Thyroid gland (tissue), 4 donors: ENCODE measurements at regions not wholly inside any gene's neighbourhood (a gene's known extent, or its start where the extent isn't known, plus 50 kb on each side); places are given as distances from the start of the nearest gene placed in this dataset.

Experiments used
- POLR2A ChIP-seq, 2 donors: fragments of 450-650 bp; IDR thresholded peaks; one replicate each; pipeline ENCODE4 v1.6.1; 2017; ENCODE audit warnings: antibody characterized with exemption in 2 of 2, mild to moderate bottlenecking in 2 of 2, moderate library complexity in 1 of 2
- TF ChIP-seq, protein P1 (sequence below), 6 experiments: fragments of 200-600 bp in 3 of 6; fragments of 450-650 bp in 3 of 6; sonication (generic) in 3 of 6; IDR thresholded peaks; one replicate each; pipeline ENCODE4 v1.5.1; 2016 to 2019; ENCODE audit warnings: antibody characterized with exemption in 6 of 6, mild to moderate bottlenecking in 2 of 6, inconsistent platforms in 1 of 6, moderate library complexity in 1 of 6

DNA sequence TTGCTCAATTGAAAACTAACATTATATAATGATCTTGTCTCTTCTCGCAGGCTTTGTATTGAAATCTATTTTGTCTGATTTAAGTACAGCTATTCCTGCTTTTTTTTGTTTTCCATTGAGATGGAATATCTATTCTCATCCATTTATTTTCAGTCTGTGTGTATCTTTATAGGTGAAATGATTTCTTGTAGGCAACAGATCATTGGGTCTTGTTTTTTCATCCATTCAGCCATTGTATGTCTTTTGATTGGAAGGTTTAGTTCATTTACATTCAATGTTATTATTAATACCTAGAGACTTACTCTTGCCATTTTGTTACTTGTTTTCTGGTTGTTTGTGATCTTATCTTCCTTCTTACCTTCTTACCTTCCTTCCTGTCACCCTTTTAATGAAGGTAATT is 77.8 kb upstream of the TRPC6 start:
- TF ChIP-seq, protein P1, sequence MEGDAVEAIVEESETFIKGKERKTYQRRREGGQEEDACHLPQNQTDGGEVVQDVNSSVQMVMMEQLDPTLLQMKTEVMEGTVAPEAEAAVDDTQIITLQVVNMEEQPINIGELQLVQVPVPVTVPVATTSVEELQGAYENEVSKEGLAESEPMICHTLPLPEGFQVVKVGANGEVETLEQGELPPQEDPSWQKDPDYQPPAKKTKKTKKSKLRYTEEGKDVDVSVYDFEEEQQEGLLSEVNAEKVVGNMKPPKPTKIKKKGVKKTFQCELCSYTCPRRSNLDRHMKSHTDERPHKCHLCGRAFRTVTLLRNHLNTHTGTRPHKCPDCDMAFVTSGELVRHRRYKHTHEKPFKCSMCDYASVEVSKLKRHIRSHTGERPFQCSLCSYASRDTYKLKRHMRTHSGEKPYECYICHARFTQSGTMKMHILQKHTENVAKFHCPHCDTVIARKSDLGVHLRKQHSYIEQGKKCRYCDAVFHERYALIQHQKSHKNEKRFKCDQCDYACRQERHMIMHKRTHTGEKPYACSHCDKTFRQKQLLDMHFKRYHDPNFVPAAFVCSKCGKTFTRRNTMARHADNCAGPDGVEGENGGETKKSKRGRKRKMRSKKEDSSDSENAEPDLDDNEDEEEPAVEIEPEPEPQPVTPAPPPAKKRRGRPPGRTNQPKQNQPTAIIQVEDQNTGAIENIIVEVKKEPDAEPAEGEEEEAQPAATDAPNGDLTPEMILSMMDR (IDR thresholded peaks at IDR 0.05) = no peak
- no peak for TF ChIP-seq POLR2A (IDR thresholded peaks at IDR 0.05)
